ENCODE measurements at regions not wholly inside any gene's neighbourhood (a gene's known extent, or its start where the extent isn't known, plus 50 kb on each side); places are given as distances from the start of the nearest gene placed in this dataset.

GRCh38 chr9:31542384-31543055 lies 841.9 kb upstream of the ACO1 start (continued):
- no peak for TF ChIP-seq NFAT5 (CRISPR knock-in tag; IDR thresholded peaks at IDR 0.05)
- TF ChIP-seq BHLHE40 (IDR thresholded peaks at IDR 0.05; ENCODE audit: low read length) = peak; percentile 66; the same call in 1 of the 2 replicates
- no peak for TF ChIP-seq GABPB1 (CRISPR knock-in tag; IDR thresholded peaks at IDR 0.05)
- TF ChIP-seq ZSCAN29 (CRISPR knock-in tag; conservative IDR thresholded peaks at IDR 0.05) = no peak
- TF ChIP-seq WIZ (CRISPR knock-in tag; IDR thresholded peaks at IDR 0.05) = no peak
- TF ChIP-seq RARA (CRISPR knock-in tag; IDR thresholded peaks at IDR 0.05) = no peak
- no peak for TF ChIP-seq ZNF530 (CRISPR knock-in tag; IDR thresholded peaks at IDR 0.05; ENCODE audit: low read depth)
- TF ChIP-seq SP5 (CRISPR knock-in tag; IDR thresholded peaks at IDR 0.05; ENCODE audit: borderline replicate concordance, low read depth) = no peak
- no peak for TF ChIP-seq AHDC1 (CRISPR knock-in tag; IDR thresholded peaks at IDR 0.05; ENCODE audit: borderline replicate concordance)
- no peak for TF ChIP-seq ZNF788 (CRISPR knock-in tag; IDR thresholded peaks at IDR 0.05; ENCODE audit: borderline replicate concordance)
- no peak for TF ChIP-seq TGIF2 (CRISPR knock-in tag; IDR thresholded peaks at IDR 0.05)
